ENCODE measurements at regions not wholly inside any gene's neighbourhood (a gene's known extent, or its start where the extent isn't known, plus 50 kb on each side); places are given as distances from the start of the nearest gene placed in this dataset.

DNA sequence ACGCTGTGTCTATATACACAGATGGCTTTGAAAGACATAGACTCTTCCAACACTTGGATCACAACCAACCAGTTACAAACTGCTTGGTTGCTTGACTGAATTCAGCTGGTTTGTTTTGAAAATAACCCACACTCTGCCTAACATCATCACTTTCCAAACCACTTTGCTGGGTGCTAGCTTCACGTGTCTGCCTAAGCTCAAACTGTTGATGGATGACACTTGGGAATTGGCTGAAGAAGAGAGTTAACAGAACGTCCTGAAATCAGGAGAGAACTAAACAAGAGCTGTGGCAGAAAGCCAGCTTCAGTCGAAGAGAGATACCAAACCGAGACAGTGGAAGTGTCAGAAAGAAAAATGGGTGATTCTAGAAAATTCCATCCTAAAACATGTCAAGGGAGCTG is 420.8 kb upstream of the AUTS2 start:
- Mint-ChIP-seq H3K27ac (no peak overlapping the region), H3K27me3 (ENCODE audit: low read depth) (no peaks in the 10 kb centered on the region), H3K4me1 (ENCODE audit: low read depth) (peaks cover 2% of the 10 kb centered on the region), H3K9me3 (peaks cover 1 to 2% of the 10 kb centered on the region in 2 donors), H3K4me3 (no peak overlapping the region), H3K36me3 (ENCODE audit: insufficient read depth in 2 of 2) (peaks cover 1% of the 10 kb centered on the region in 2 donors)
- ATAC-seq (replicated peaks in 1 of 2), result no peak
- no peak for DNase-seq

DNA sequence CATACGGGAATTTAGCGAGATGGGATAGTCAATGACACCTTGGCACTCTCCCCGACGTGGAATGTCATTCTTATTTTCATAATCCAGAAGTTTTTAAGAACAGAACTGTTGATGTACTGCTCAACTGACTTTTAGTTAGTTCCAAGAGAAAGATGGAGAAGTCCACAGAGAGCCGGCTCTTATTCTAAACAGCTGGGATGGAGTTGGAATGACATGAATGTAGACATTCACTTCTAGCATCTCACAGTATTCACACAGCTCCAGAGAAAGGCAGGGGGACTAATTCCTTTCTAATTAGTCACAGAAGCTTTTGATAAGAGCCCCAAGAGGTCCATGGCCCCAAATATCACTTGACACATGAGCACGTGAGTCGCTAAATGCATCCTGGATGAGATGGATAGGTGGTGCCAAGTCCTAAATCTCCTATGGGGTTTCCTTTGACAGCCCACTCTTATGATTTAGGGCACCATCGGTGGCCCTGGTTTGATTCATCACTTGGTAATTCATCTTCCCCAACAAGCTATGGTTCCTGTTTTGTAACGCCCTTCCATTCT is 420.3 kb upstream of the AUTS2 start:
- peaks cover 1 to 2% of the 10 kb centered on the region in 2 donors for H3K36me3 Mint-ChIP-seq (ENCODE audit: insufficient read depth in 2 of 2)
- H3K9me3 Mint-ChIP-seq, result peaks cover 2% of the 10 kb centered on the region in 2 donors
- H3K27me3 Mint-ChIP-seq (ENCODE audit: low read depth), result no peaks in the 10 kb centered on the region
- DNase-seq, result no peak
- ATAC-seq (replicated peaks in 1 of 2), result no peak
- H3K4me1 Mint-ChIP-seq (ENCODE audit: low read depth), result peaks cover 6% of the 10 kb centered on the region
- no peak overlapping the region for H3K27ac Mint-ChIP-seq
- no peak overlapping the region for H3K4me3 Mint-ChIP-seq

DNA sequence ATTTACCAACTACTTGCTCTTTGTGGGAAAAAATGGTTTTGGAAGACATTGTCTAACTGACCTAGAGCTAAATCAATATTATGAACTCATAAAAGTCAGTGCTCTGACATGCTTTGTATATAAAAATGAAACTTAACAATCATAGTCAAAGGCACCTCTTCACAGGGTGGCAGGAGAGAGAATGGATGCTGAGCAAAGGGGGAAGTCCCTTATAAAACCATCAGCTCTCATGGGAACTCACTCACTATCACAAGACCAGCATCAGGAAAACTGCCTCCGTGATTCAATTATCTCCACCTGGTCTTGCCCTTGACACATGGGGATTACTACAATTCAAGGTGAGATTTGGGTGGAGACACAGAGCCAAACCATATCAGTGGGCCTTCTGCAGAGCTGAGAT is 417.6 kb upstream of the AUTS2 start:
- Mint-ChIP-seq H3K27ac (no peak overlapping the region), H3K9me3 (peaks cover 0 to 2% of the 10 kb centered on the region in 2 donors), H3K4me1 (ENCODE audit: low read depth) (peaks cover 6% of the 10 kb centered on the region), H3K4me3 (no peak overlapping the region), H3K36me3 (ENCODE audit: insufficient read depth in 2 of 2) (peaks cover 1 to 2% of the 10 kb centered on the region in 2 donors), H3K27me3 (ENCODE audit: low read depth) (no peaks in the 10 kb centered on the region)
- ATAC-seq (replicated peaks in 1 of 2) (no peak), DNase-seq (no peak)

DNA sequence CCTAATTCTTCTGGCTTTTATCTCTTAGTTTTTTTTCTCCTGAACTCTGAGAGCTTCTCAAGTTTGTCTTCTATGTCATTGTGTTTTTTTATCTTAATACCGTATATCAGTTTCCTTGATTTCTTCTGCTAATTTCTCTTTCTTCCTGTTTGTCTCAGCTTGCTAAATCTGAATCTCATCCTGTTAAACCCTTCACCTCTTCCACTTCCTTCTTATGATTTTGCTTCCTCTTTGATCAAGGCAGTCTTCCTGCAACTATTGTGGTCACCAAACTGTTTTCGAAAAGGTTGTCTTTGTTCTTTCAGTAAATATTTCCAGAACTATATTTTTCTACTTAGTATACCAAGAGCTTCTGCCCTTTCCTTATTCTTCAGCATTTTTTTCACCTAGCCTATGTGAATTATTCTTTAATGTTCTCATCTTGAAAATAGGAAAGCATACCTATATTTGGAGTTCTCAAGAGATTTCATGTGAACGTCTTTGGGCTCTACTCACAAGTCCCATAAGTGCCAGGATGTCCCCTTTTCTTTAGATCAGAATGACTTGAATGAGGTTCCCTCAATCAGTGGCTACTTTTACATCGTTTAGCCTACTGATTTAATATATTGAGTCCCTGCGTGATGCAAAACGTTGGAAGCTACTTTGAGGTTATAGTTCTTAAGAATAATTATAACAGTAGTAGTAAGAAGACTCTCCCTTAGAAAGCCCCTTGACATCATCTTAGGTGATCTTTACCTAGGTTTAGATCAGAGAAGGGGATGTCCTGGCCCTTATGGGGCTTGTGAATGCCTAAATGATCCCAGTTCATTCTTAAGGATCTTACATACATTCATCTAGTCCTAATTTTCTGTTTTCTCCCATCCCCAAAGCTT is 415.4 kb upstream of the AUTS2 start:
- Mint-ChIP-seq H3K36me3 (ENCODE audit: insufficient read depth in 2 of 2) (peaks cover 1 to 2% of the 10 kb centered on the region in 2 donors), H3K27ac (no peak overlapping the region), H3K27me3 (ENCODE audit: low read depth) (no peaks in the 10 kb centered on the region), H3K4me1 (ENCODE audit: low read depth) (peaks cover 6% of the 10 kb centered on the region), H3K9me3 (peaks cover 2 to 3% of the 10 kb centered on the region in 2 donors), H3K4me3 (no peak overlapping the region)
- DNase-seq (no peak), ATAC-seq (replicated peaks in 1 of 2) (no peak)

DNA sequence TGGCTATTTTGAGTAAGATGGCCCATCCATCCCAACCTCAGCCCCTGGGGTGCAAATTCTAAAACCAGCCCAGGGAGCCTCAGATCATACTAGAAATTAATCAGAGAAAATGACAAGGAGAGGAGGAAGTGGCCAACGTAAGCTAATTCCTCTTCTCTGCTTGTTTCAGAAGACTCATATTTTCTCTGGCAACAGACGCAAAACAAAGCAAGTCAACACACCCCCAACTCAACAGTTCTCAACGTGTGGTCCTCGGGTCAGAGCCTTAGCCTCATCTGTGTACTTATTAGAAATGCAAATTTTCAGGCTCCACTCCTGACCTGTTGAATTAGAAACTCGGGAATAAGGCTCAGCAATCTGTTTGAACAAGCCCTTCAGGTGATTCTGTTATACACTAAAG is 413.9 kb upstream of the AUTS2 start:
- Mint-ChIP-seq H3K9me3 (peaks cover 2 to 3% of the 10 kb centered on the region in 2 donors), H3K4me3 (no peak overlapping the region)

DNA sequence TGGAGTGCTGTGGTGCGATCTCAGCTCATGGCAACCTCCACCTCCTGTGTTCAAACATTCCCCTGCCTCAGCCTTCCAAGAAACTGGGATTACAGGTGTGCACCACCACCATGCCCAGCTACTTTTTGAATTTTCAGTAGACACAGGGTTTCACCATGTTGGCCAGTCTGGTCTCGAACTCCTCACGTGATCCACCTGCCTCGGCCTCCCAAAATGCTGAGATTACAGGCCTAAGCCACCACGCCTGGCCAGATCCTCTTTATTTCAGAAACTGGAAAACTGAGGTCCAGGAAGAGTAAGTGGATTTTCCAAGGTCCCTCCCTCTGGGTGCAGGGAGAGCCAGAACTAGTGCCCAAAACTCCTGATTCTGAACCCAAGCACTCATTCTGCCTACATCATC is 413.1 kb upstream of the AUTS2 start:
- Mint-ChIP-seq H3K27me3 (ENCODE audit: low read depth) (no peaks in the 10 kb centered on the region), H3K9me3 (peaks cover 2 to 3% of the 10 kb centered on the region in 2 donors), H3K4me1 (ENCODE audit: low read depth) (peaks cover 6% of the 10 kb centered on the region), H3K4me3 (no peak overlapping the region), H3K36me3 (ENCODE audit: insufficient read depth in 2 of 2) (peaks cover 1 to 2% of the 10 kb centered on the region in 2 donors), H3K27ac (no peak overlapping the region)
- ATAC-seq (replicated peaks in 1 of 2) (no peak), DNase-seq (no peak)

More for the DNA sequence above, 413.9 kb upstream of the AUTS2 start:
- Mint-ChIP-seq H3K27ac (no peak overlapping the region), H3K27me3 (ENCODE audit: low read depth) (no peaks in the 10 kb centered on the region), H3K36me3 (ENCODE audit: insufficient read depth in 2 of 2) (peaks cover 1 to 2% of the 10 kb centered on the region in 2 donors), H3K4me1 (ENCODE audit: low read depth) (peaks cover 6% of the 10 kb centered on the region)
- DNase-seq, result no peak
- ATAC-seq (replicated peaks in 1 of 2), result no peak

DNA sequence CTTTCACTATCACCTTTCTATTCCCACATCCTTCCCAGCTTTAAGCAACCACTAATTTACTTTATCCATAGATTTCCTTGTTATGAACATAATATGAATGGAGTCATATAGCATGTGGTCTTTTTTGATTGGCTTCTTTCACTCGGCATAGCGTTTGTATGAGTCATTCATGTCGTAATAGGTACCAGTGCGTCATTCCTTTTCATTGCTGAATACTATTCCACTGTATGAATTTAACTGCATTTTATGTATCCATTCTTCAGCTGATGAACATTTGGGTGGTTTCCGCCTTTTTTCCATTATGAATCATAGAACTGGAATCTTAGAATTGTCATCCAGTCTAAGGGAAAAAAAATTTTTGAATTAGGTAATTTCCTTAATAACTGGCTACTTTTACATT is 411.3 kb upstream of the AUTS2 start:
- H3K4me1 Mint-ChIP-seq (ENCODE audit: low read depth), result peaks cover 6% of the 10 kb centered on the region
- ATAC-seq (replicated peaks in 1 of 2) (no peak), DNase-seq (no peak)
- H3K9me3 Mint-ChIP-seq, result peaks cover 2 to 6% of the 10 kb centered on the region in 2 donors
- no peaks in the 10 kb centered on the region for H3K27me3 Mint-ChIP-seq (ENCODE audit: low read depth)
- peaks cover under 1 to 2% of the 10 kb centered on the region in 2 donors for H3K36me3 Mint-ChIP-seq (ENCODE audit: insufficient read depth in 2 of 2)
- no peak overlapping the region for H3K4me3 Mint-ChIP-seq
- no peak overlapping the region for H3K27ac Mint-ChIP-seq

DNA sequence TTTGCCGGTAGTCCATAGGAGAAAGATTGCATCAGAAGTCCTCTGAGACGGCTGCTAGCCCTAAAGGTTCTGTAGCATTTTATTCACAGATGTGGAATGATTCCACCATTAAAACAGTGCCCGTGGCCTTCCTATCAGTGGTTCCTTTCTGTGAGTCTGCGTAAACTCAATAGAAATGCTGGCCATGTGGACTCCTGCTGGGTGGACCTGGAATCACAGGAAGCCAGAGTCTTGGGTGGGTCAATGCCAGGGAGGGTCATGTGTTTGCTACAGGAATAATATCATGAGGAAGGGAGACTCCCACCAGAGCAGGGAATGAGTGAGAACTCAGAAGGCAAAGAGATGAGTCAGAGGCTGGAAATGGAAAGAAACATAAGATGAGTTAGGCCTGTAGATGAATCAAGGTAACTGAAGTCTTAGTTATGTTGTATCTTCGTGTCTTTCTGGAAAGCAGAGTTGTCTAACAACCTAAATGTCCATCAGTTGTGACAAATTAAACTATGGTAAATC is 410.4 kb upstream of the AUTS2 start:
- H3K4me1 Mint-ChIP-seq (ENCODE audit: low read depth), result peaks cover under 1% of the 10 kb centered on the region
- DNase-seq, result no peak
- H3K27ac Mint-ChIP-seq, result no peak overlapping the region
- peaks cover 0 to 2% of the 10 kb centered on the region in 2 donors for H3K36me3 Mint-ChIP-seq (ENCODE audit: insufficient read depth in 2 of 2)
- peaks cover 1 to 7% of the 10 kb centered on the region in 2 donors for H3K9me3 Mint-ChIP-seq
- no peak overlapping the region for H3K4me3 Mint-ChIP-seq
- no peak for ATAC-seq (replicated peaks in 1 of 2)
- no peaks in the 10 kb centered on the region for H3K27me3 Mint-ChIP-seq (ENCODE audit: low read depth)

DNA sequence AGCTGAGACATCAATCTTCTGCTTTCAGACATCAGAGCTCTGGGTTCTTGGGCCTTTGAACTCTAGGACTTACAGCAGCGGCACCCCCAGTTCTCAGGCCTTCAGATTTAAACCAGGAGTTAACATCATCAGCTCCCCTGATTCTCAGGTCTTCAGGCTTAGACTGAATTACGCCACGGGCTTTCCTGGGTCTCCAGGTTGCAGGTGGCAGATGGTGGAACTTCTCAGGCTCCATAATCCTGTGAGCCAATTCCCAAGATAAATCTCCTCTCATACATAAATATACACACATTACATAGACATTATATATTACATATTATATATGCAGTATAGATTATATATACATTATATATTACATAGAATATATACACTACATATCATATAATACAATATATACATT is 408.9 kb upstream of the AUTS2 start:
- H3K4me3 Mint-ChIP-seq, result no peak overlapping the region
- no peaks in the 10 kb centered on the region for H3K27me3 Mint-ChIP-seq (ENCODE audit: low read depth)
- H3K36me3 Mint-ChIP-seq (ENCODE audit: insufficient read depth in 2 of 2), result peaks cover 0 to 2% of the 10 kb centered on the region in 2 donors
- H3K9me3 Mint-ChIP-seq, result peaks cover 5 to 11% of the 10 kb centered on the region in 2 donors
- no peak for DNase-seq
- no peak overlapping the region for H3K27ac Mint-ChIP-seq
- ATAC-seq (replicated peaks in 1 of 2), result no peak
- no peaks in the 10 kb centered on the region for H3K4me1 Mint-ChIP-seq (ENCODE audit: low read depth)

DNA sequence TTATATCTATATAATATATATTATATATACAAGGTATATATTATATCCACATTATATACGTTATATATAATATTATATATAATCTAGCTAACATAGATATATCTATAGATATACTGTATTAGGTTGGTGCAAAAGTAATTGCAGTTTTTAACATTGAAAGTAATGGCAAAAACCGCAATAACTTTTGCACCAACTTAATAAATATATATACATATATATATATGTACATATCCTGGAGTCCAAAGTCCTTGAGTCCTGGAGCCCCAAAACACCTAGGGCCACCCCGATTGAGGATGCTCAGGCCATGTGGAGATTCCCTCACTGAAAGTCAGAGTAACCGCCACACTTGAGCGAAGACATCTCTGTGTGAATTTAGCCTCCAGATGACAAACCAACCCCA is 408.2 kb upstream of the AUTS2 start:
- Mint-ChIP-seq H3K4me3 (no peak overlapping the region), H3K36me3 (ENCODE audit: insufficient read depth in 2 of 2) (peaks cover 0 to 2% of the 10 kb centered on the region in 2 donors), H3K9me3 (peaks cover 5 to 11% of the 10 kb centered on the region in 2 donors), H3K4me1 (ENCODE audit: low read depth) (no peaks in the 10 kb centered on the region), H3K27ac (no peak overlapping the region), H3K27me3 (ENCODE audit: low read depth) (no peaks in the 10 kb centered on the region)
- DNase-seq, result no peak
- no peak for ATAC-seq (replicated peaks in 1 of 2)

DNA sequence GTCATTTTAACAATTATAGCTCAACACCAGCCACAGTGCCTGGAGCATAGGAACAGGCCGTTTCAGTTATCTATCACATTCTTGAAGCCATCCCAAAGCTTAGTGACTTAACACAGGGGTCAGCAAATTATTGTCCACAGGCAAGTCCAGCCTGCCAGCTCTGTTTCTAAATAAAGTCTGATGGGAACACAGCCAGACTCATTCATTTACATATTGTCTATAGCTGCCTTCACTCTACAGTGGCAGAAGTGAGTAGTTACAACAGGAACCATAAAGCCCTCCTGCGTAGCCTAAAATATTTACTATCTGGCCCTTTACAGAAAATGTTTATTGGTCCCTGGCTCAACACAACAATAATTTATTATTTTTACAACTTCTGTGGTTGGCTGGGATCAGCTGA is 407.5 kb upstream of the AUTS2 start:
- no peak overlapping the region for H3K4me3 Mint-ChIP-seq
- H3K27me3 Mint-ChIP-seq (ENCODE audit: low read depth), result no peaks in the 10 kb centered on the region
- H3K36me3 Mint-ChIP-seq (ENCODE audit: insufficient read depth in 2 of 2), result peaks cover 0 to 2% of the 10 kb centered on the region in 2 donors
- peaks cover 5 to 11% of the 10 kb centered on the region in 2 donors for H3K9me3 Mint-ChIP-seq
- H3K27ac Mint-ChIP-seq, result no peak overlapping the region
- no peaks in the 10 kb centered on the region for H3K4me1 Mint-ChIP-seq (ENCODE audit: low read depth)
- ATAC-seq (replicated peaks in 1 of 2) (no peak), DNase-seq (no peak)

DNA sequence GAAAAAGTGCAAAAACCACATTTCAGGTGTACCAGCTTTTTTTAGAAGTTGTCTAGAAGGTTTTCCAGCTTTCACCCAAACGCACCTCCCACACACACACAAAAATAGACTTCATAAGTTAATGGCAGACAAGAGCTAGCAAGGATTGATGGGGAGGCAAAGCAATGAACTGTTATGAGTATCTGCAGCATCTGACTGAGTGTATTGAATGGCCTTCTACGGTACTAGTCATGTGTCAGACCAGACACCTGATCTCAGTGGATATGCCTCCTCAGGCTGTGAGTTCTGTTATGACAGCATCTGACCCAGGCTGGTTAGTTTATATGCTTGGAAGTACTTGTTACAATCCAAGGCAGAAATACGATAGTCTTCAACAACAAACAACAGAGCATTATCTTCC is 406.1 kb upstream of the AUTS2 start:
- no peak overlapping the region for H3K27ac Mint-ChIP-seq
- H3K4me3 Mint-ChIP-seq, result no peak overlapping the region
- no peak for DNase-seq
- no peaks in the 10 kb centered on the region for H3K27me3 Mint-ChIP-seq (ENCODE audit: low read depth)
- H3K9me3 Mint-ChIP-seq, result peaks cover 9 to 12% of the 10 kb centered on the region in 2 donors
- no peaks in the 10 kb centered on the region for H3K4me1 Mint-ChIP-seq (ENCODE audit: low read depth)
- peaks cover 0 to 3% of the 10 kb centered on the region in 2 donors for H3K36me3 Mint-ChIP-seq (ENCODE audit: insufficient read depth in 2 of 2)
- ATAC-seq (replicated peaks in 1 of 2), result no peak

DNA sequence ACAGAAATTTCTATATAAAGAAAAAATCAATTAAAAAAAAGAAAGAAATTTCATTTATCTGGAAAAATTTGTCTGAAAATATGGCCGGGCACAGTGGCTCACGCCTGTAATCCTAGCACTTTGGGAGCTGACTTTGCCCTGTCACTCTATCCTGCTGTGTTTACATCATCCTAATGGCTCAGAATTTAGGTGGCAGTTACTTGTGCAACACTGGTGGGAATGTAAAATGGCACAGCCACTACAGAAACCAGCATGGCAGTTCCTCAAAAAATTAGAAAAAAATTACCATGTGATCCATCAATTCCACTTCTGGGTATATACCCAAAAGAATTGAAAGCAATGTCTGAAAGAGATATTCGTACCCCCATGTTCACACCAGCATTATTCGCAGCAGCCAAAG is 405.2 kb upstream of the AUTS2 start:
- Mint-ChIP-seq H3K9me3 (peaks cover 9 to 12% of the 10 kb centered on the region in 2 donors), H3K27me3 (ENCODE audit: low read depth) (no peaks in the 10 kb centered on the region), H3K4me1 (ENCODE audit: low read depth) (no peaks in the 10 kb centered on the region), H3K27ac (no peak overlapping the region), H3K36me3 (ENCODE audit: insufficient read depth in 2 of 2) (peaks cover 0 to 3% of the 10 kb centered on the region in 2 donors), H3K4me3 (no peak overlapping the region)
- ATAC-seq (replicated peaks in 1 of 2), result no peak
- DNase-seq, result no peak

Data from activated T-cell treated with anti-CD3 and anti-CD28 coated beads, Interleukin-2, amount 50 U/mL, for 72 hours (primary cell).